ENCODE measurements at regions not wholly inside any gene's neighbourhood (a gene's known extent, or its start where the extent isn't known, plus 50 kb on each side); places are given as distances from the start of the nearest gene placed in this dataset.

DNA sequence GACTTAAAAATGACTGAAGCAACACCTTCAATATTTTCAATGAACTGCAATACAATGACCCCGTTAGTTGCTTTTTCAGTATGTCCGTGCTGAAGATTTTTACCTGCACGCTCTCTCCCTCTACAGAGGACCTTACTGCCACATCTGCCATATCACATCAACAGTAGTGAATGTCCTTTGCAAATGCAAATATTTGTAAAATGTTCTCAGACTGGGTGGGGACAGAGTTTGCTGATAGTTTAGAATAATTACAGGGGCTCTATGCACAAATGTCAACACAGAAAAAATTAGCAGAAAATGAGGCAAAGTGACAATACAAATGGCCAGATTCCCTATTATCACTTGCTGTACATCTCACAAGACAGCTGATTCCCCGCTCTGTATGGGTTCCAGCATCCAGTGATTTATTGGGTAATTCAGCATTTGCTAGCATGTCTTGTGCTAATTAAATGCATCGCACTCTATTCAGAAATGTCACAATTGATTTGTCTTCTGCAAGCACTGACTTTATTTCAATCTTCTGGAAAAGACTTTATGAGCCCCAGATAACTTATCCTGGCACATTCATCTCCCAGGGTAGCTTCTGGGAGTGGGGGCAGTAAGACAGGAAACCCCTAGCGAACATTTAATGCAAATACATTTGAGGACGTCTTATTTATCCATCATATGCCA, 69.1 kb upstream of the PTER start:
- TF ChIP-seq CEBPB (tag; IDR thresholded peaks at IDR 0.05) (no peak), MTA3 (IDR thresholded peaks at IDR 0.05; ENCODE audit: borderline replicate concordance) (no peak), FOSL1 (tag; conservative IDR thresholded peaks at IDR 0.05) (no peak), ZNF140 (CRISPR knock-in tag; IDR thresholded peaks at IDR 0.05) (no peak), MAFF (IDR thresholded peaks at IDR 0.05; ENCODE audit: low read length) (no peak)
- TF ChIP-seq, protein P1, sequence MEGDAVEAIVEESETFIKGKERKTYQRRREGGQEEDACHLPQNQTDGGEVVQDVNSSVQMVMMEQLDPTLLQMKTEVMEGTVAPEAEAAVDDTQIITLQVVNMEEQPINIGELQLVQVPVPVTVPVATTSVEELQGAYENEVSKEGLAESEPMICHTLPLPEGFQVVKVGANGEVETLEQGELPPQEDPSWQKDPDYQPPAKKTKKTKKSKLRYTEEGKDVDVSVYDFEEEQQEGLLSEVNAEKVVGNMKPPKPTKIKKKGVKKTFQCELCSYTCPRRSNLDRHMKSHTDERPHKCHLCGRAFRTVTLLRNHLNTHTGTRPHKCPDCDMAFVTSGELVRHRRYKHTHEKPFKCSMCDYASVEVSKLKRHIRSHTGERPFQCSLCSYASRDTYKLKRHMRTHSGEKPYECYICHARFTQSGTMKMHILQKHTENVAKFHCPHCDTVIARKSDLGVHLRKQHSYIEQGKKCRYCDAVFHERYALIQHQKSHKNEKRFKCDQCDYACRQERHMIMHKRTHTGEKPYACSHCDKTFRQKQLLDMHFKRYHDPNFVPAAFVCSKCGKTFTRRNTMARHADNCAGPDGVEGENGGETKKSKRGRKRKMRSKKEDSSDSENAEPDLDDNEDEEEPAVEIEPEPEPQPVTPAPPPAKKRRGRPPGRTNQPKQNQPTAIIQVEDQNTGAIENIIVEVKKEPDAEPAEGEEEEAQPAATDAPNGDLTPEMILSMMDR (IDR thresholded peaks at IDR 0.05 in 2 of 3, conservative IDR thresholded peaks at IDR 0.05 in 1 of 3; ENCODE audit: insufficient read depth in 2 of 3, low read depth in 1 of 3, low read length in 3 of 3), result no peak
